Hematopoietic multipotent progenitor cell treated with erythropoietin and hydrocortisone succinate and interleukin-3 and kit ligand, for 6 days (in vitro differentiated cells): ENCODE measurements at regions not wholly inside any gene's neighbourhood (a gene's known extent, or its start where the extent isn't known, plus 50 kb on each side); places are given as distances from the start of the nearest gene placed in this dataset.
"Not testable (repeated sequence)": the region's sequence is repeated elsewhere in the genome, so short reads cannot be mapped to it uniquely, and the experiment has no call there.

Experiments used
- DNase-seq: peaks from one replicate; pipeline ENCODE4 v3.0.0-alpha.2; 2015

DNA sequence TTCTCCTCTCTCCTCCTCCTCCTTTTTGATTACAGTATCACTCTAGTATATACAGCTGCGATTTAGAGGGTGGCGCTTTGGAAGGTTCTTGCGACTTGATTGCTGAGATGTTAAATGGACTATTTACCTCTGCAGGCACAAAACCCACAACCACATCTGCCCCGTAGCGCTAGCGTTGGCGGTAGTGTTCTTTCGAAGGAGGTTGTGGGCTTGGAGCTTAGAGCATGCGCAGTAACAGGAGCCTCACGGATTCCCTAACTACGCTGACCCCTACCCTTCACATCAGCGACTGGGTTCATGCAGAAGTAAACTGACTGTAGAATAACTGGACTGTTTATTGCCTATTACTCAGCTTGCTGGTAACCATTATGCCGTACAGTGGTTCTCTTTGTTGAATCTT is 58.0 kb downstream of the CGGBP1 start:
- DNase-seq, result peak; percentile 42

DNA sequence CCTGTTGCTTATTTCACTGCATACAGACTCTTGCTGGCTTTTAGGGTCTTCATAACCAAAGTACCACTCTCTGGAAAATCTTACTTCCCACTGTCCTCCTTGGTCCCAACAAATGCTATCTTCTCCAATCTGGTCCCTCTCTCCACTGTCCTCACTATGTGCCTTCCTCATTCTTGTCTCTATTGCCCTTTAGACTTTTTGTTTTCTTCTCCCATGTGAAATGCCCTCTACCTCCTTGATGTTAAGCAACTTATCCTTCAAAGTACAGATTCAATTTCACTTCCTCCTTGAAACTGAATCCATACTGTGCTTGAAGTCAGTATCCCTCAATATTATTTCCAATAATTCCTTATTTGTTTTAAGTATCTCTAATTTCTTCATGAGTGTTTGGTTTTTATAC is 60.8 kb downstream of the CGGBP1 start:
- no peak for DNase-seq

GRCh38 chr3:87997298-87997697 is 61.5 kb downstream of the CGGBP1 start:
- DNase-seq, result peak; percentile 65

GRCh38 chr3:87996882-87997281 is 61.9 kb downstream of the CGGBP1 start:
- DNase-seq, result no peak

- no peak for DNase-seq
Observed at GRCh38 chr3:87993566-87993965, 65.2 kb downstream of the CGGBP1 start.

DNA sequence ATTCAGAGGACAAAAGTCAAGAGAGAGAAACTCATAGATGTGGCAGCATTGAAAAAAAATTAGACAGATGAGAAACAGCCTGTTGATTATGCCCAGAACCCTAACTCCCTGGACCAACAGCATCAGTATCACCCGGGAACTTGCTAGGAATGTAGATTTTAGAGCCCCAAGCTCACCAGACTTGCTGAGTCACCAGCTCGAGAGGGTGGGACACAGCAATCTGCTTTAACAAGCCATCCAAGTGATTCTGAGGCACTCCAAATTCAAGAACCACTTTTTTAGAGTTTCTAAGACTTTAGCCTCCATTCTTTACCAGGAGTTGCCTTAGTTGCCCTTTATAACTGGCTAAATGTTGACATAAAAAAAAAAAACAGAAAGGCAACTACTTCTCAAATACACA is 70.9 kb downstream of the CGGBP1 start:
- peak; percentile 49 for DNase-seq

- DNase-seq, result no peak
Observed at GRCh38 chr3:87982421-87982820, 76.4 kb downstream of the CGGBP1 start.

DNA sequence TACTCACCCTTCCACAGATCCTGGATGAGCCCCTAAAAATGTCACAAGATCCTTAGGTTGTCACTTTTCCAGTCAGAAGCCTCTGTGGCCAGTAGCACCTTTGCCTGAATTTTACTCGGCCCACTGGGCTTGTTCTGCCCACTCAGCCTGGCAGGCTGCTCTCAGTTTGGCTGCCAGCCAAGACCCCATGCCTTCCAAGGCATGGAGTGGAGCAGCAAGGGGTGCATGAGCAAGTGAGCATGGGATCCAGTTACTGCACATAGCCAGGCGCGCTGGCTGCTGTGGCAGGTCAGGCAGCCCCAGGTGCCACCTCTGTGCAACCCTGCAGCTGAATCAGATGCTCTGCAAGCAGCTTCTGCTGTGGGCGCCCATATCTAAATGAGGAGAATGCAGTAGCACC is 79.3 kb downstream of the CGGBP1 start:
- no peak for DNase-seq

- DNase-seq, result no peak
Observed at GRCh38 chr3:87977765-87978164, 81.0 kb downstream of the CGGBP1 start.

- no peak for DNase-seq
Observed at GRCh38 chr3:87975716-87976115, 83.1 kb downstream of the CGGBP1 start.

DNA sequence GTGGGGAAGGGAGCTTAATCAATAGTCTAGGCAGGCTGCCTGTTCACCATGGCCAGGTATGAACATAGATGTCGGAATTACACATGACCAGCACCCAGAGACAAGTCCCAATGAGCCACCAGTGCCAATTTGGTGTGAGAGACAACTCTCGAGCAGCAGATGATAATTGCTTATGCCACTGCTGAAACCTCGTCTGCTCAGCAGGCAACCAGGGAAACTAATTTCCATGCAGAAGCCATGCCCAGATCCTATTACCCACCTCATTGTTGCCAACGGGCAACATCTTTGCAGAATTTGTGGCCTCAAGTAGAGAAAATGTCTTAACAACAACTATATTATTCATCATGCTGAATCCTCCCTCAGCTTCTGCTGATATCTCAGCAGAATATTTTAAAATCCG is 84.9 kb downstream of the CGGBP1 start:
- no peak for DNase-seq

DNA sequence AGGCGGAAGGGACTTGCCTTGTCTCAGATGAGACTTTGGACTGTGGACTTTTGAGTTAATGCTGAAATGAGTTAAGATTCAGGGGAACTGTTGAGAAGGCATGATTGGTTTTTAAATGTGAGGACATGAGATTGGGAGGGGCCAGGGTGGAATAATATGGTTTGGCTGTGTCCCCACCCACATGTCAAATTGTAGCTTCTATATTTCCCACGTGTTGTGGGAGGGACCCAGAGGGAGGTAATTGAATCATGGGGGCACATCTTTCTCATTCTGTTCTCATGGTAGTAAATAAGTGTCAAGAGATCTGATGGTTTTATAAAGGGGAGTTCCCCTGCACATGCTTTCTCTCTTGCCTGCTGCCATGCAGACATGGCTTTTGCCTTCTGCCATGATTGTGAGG is 89.2 kb downstream of the CGGBP1 start:
- no peak for DNase-seq

- no peak for DNase-seq
Observed at GRCh38 chr3:87968668-87969067, 90.1 kb downstream of the CGGBP1 start.

GRCh38 chr3:87958289-87958688 is 100.5 kb downstream of the CGGBP1 start:
- no peak for DNase-seq

DNA sequence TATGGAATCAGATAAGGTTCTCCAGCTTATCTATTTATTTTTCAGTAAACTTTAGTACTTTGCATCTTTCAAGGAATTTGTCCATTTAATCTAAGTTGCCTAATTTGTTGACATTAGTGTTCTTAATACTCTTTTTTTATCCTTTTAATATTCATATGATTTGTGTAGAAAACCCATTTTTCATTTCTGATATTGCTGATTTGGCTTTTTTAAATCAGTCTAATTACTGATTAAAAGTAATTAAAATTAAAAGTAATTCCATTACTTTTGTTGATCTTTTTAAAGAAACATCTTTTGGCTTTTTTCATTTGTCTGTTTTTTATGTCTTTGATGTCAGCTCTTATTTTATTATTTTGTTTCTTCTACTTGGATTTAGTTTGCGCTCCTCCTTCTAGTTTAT is 101.2 kb downstream of the CGGBP1 start:
- DNase-seq, result no peak

GRCh38 chr3:87949879-87950208 is 109.0 kb downstream of the CGGBP1 start:
- no peak for DNase-seq

GRCh38 chr3:87949189-87949878 is 109.5 kb downstream of the CGGBP1 start:
- no peak for DNase-seq

DNA sequence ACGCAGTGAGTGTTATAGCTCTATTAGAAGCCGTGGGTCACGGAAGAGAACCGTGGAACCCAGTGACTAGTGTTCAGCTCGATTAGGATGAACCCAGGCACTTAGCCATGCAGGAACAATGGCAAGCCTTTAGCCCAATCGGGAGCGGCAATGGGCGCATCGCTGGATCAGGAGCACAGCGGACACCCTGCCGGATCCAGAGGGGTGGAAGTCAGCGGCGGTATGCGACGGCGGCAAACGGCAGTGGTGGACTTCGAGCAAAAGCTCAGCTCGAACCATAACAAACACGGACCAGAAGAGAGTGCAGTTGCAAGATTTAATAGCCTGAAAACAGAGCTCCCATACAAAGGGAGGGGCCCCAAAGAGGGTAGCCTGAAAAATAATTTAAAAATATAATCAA is 112.8 kb downstream of the CGGBP1 start:
- not testable (repeated sequence) for DNase-seq

DNA sequence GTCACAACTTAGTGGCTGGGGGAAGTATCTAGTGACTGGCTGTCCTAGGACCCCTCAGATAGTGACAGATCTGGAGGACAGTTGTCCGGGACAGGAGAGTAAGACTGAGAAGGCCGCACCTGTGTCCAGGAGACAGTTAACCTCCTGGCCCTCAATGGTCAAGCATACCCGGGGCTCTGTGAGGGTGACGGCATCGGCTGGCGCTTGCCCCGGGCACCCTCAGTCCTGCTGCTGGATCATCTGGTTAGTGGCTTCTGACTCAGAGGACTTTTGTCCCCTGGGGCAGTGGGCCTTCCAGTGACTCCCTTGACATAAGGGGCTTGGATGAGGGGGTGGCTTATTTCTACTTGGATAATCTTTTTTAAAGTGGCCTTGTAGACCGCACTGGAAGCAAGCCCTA is 116.5 kb downstream of the CGGBP1 start:
- not testable (repeated sequence) for DNase-seq

DNA sequence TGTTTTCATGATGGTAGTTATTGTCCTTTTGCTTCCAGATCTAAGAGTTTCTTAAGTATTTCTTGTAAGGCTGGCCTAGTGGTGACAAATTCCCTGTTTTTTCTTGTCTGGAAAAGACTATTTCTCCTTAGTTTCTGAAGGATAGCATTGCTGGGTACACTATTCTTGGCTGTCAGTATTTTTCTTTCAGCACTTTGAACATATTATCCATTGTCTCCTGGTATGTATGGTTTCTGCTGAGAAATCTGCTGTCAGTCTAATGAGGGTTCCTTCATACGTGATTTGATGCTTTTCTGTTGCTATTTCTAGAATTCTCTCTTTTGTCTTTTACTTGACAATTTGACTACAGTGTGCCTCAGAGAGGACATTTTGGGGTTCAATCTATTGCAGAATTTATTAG is 134.3 kb downstream of the CGGBP1 start:
- peak; percentile 10 for DNase-seq

DNA sequence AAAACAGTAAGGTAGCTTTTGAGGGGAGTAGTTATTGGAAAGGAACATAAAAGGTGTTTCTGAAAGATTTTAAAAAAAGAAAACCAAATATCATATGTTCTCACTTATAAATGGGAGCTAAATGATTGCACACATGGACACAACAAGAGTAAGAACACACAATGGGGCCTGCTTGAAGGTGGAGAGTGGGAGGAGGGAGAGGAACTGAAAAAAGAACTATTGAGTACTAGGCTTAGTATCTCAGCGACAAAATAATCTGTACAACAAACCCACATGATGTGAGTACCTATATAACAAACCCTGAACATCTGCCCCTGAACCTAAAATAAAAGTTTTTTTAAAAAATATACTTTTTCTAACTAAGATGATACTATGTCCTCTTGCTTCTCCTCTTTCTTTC is 138.3 kb downstream of the CGGBP1 start:
- no peak for DNase-seq

DNA sequence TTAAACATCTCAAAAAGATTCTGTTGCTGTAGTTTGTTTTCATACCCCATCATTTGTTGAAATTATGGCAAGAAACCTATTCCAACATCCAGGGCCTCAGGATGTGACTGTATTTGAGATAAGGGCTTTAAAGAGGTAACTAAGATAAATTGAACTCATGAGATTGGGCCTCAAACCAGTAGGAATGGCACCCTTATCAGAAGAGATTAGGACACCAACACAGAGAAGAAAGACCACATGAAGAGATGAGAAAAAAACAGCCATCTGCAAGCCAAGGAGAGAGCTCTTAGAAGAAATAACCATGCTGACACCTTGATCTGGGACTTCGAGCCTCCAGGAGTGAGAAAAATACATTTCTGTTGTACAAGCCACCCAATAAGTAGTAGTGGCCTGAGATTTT is 157.7 kb downstream of the CGGBP1 start:
- DNase-seq, result peak; percentile 43

DNA sequence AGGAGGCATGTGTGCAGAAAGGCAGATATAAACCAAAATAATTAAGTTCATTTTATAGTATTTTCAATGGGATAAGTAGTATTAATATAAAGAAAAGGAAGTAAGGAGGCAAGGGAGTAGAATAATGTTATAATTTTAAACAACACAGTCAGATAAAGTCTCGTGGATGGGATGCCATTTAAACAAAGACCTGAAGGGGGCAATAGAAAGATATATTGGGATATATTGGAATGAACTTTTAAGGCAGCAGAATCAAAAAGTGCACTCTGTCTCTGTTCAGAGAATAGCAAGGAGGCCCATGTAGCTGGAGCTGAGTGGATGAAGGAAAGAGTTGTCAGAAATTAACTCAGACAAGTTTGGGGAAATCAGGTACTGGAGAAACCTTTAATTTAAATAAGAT is 158.7 kb downstream of the CGGBP1 start:
- DNase-seq, result peak; percentile 32

DNA sequence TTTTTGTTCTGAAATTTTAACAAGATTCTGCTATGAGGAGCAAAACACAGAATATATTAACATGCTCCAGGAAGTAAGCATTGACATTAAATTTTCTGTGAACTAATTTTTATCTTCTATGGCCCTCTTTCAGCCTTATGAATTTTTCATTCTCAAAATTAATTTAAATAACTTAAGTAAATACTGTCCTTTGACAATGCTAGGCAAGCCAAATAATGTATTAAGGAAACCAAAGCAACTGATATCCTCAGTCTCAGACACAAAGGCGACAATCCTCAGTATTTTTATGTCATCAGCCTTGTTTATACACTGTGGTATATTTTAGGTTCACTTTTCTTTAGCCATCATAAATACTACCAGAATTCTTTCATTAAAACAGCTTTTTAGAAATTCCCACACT is 159.8 kb downstream of the CGGBP1 start:
- no peak for DNase-seq

DNA sequence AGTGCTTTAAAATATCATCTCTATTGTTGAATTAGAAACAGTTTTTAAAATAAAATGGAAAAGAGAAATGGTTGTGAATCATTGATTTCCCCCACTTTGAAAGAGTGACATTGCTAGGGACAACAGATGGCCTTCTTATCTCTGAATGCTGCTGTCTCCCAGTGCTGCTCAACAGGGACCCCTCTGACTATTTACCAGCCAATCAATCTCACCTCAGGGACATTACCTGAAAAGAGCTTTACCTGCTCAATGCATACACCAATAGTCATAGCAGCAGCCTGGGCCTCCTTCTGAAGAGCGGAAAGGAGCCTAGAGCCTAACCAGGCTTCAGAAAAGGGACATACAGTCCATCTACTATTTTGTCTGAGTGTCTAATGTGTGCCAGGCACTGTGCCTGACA is 162.8 kb downstream of the CGGBP1 start:
- no peak for DNase-seq

GRCh38 chr3:87873136-87873535 is 185.7 kb downstream of the CGGBP1 start:
- DNase-seq, result no peak
